ENCODE measurements at regions not wholly inside any gene's neighbourhood (a gene's known extent, or its start where the extent isn't known, plus 50 kb on each side); places are given as distances from the start of the nearest gene placed in this dataset.

GRCh38 chr9:777978-778377, 63.5 kb upstream of the DMRT1 start:
- TF ChIP-seq MXI1 (IDR thresholded peaks at IDR 0.05; ENCODE audit: borderline replicate concordance, low read depth, low read length) (no peak), CTCF (conservative IDR thresholded peaks at IDR 0.05; ENCODE audit: low read depth, low read length) (no peak), POLR2A (IDR thresholded peaks at IDR 0.05; ENCODE audit: low read depth, low read length) (no peak), ELK1 (IDR thresholded peaks at IDR 0.05; ENCODE audit: borderline replicate concordance, low read depth, low read length) (no peak)

Data from IMR-90 (cell line).